EL (cell line): ENCODE measurements at regions not wholly inside any gene's neighbourhood (a gene's known extent, or its start where the extent isn't known, plus 50 kb on each side); places are given as distances from the start of the nearest gene placed in this dataset.

Source experiments
- DNase-seq: peaks from one replicate; pipeline ENCODE4 v3.0.0-alpha.2; 2016

GRCh38 chr6:164911151-164911550 lies 398.3 kb downstream of the C6orf118 start:
- no peak for DNase-seq

GRCh38 chr6:164906766-164907165 lies 402.6 kb downstream of the C6orf118 start:
- DNase-seq, result no peak

- DNase-seq, result no peak
Observed at GRCh38 chr6:164905311-164905710, 404.1 kb downstream of the C6orf118 start.

- DNase-seq, result no peak
Observed at GRCh38 chr6:164898412-164898811, 411.0 kb downstream of the C6orf118 start.

GRCh38 chr6:164897523-164898235 lies 411.7 kb downstream of the C6orf118 start:
- DNase-seq, result no peak

- DNase-seq, result no peak
Observed at GRCh38 chr6:164889980-164890379, 419.4 kb downstream of the C6orf118 start.

GRCh38 chr6:164887660-164888059 lies 421.7 kb downstream of the C6orf118 start:
- no peak for DNase-seq

GRCh38 chr6:164882236-164882635 lies 427.2 kb downstream of the C6orf118 start:
- no peak for DNase-seq

GRCh38 chr6:164871783-164872182 lies 437.6 kb downstream of the C6orf118 start:
- DNase-seq, result no peak

- no peak for DNase-seq
Observed at GRCh38 chr6:164870164-164870563, 439.2 kb downstream of the C6orf118 start.

- no peak for DNase-seq
Observed at GRCh38 chr6:164861967-164862366, 447.4 kb downstream of the C6orf118 start.

GRCh38 chr6:164859816-164860215 lies 449.6 kb downstream of the C6orf118 start:
- no peak for DNase-seq

- no peak for DNase-seq
Observed at GRCh38 chr6:164856138-164856537, 453.3 kb downstream of the C6orf118 start.

- no peak for DNase-seq
Observed at GRCh38 chr6:164855281-164855680, 454.1 kb downstream of the C6orf118 start.

GRCh38 chr6:164854526-164854925 lies 454.9 kb downstream of the C6orf118 start:
- DNase-seq, result no peak

GRCh38 chr6:164845773-164846172 lies 463.6 kb downstream of the C6orf118 start:
- DNase-seq, result no peak

GRCh38 chr6:164842085-164842484 lies 467.3 kb downstream of the C6orf118 start:
- DNase-seq, result no peak

GRCh38 chr6:164838068-164838615 lies 471.3 kb downstream of the C6orf118 start:
- no peak for DNase-seq

- DNase-seq, result no peak
Observed at GRCh38 chr6:164836486-164836885, 472.9 kb downstream of the C6orf118 start.

GRCh38 chr6:164832410-164832809 lies 477.0 kb downstream of the C6orf118 start:
- DNase-seq, result no peak

GRCh38 chr6:164827537-164827936 lies 481.9 kb downstream of the C6orf118 start:
- no peak for DNase-seq

GRCh38 chr6:164826831-164827468 lies 482.5 kb downstream of the C6orf118 start:
- DNase-seq, result no peak

- DNase-seq, result no peak
Observed at GRCh38 chr6:164825386-164825785, 484.0 kb downstream of the C6orf118 start.

- no peak for DNase-seq
Observed at GRCh38 chr6:164817662-164818061, 491.7 kb downstream of the C6orf118 start.
